ENCODE measurements at regions not wholly inside any gene's neighbourhood (a gene's known extent, or its start where the extent isn't known, plus 50 kb on each side); places are given as distances from the start of the nearest gene placed in this dataset.

- TF ChIP-seq ZNF274 (IDR thresholded peaks at IDR 0.05; ENCODE audit: low read depth, low read length): no peak
- TF ChIP-seq JUND (IDR thresholded peaks at IDR 0.05): no peak
- TF ChIP-seq CTCF (IDR thresholded peaks at IDR 0.05 in 2 of 3, conservative IDR thresholded peaks at IDR 0.05 in 1 of 3; ENCODE audit: borderline replicate concordance in 1 of 3, insufficient read depth in 1 of 3, low read depth in 2 of 3, low read length in 2 of 3): no peak
- TF ChIP-seq MAX (IDR thresholded peaks at IDR 0.05): no peak
- TF ChIP-seq POLR2AphosphoS5 (IDR thresholded peaks at IDR 0.05; ENCODE audit: low read depth, low read length): no peak
- no peak for TF ChIP-seq EZH2phosphoT487 (IDR thresholded peaks at IDR 0.05; ENCODE audit: borderline replicate concordance)
- no peak for TF ChIP-seq POLR2A (IDR thresholded peaks at IDR 0.05; ENCODE audit: borderline replicate concordance, extremely low read depth, insufficient read depth, insufficient read length)
- TF ChIP-seq RAD21 (IDR thresholded peaks at IDR 0.05; ENCODE audit: low read depth): no peak
These were observed 194.7 kb downstream of the URI1 start for GRCh38 chr19:30136611-30137195.
